Panc1 (cell line): ENCODE measurements at regions not wholly inside any gene's neighbourhood (a gene's known extent, or its start where the extent isn't known, plus 50 kb on each side); places are given as distances from the start of the nearest gene placed in this dataset.

Source experiments
- ATAC-seq: fragments of 200-7000 bp; cut with Tn5 transposase; 2 replicates; pipeline ENCODE4 v1.9.1; 2020; ENCODE audit warnings: mild to moderate bottlenecking, moderate library complexity
- BruUV-seq: library from RNA; stranded (reverse); fragments of 400-500 nt; replicated peaks from 2 replicates; lab custom pipeline; 2021; lab: Mats Ljungman, UMichigan
- CTCF ChIA-PET: fragments of 300-600 bp; sonication (Branson Sonifier 250); formaldehyde crosslinking; loops from one replicate; lab custom pipeline; 2022; ENCODE audit warnings: antibody characterized with exemption; lab: Charles Lee
- POLR2A ChIA-PET: fragments of 300-600 bp; sonication (Branson Sonifier 250); formaldehyde crosslinking; loops from one replicate; lab custom pipeline; 2022; ENCODE audit warnings: antibody characterized with exemption; lab: Charles Lee
- DNase-seq: peaks from one replicate; pipeline ENCODE4 v3.0.0-alpha.2; 2010; ENCODE audit warnings: low read depth, low spot score
- H3K27ac ChIP-seq: 2 replicates; pipeline ENCODE4 v1.5.1; 2011; ENCODE audit warnings: mild to moderate bottlenecking, low read length, inconsistent platforms
- H3K27me3 ChIP-seq: fragments of 200-500 bp; sonication (Bioruptor generic); 2 replicates; pipeline ENCODE4 v1.6.0; 2014; ENCODE audit warnings: low read length, inconsistent platforms; ENCODE audit not compliant: control insufficient read depth, insufficient read depth
- H3K36me3 ChIP-seq: fragments of 200-500 bp; sonication (Bioruptor generic); 2 replicates; pipeline ENCODE4 v1.5.1; 2014; ENCODE audit warnings: inconsistent platforms, mild to moderate bottlenecking, low read length, moderate library complexity; ENCODE audit not compliant: control insufficient read depth, insufficient read depth
- H3K4me1 ChIP-seq: 2 replicates; pipeline ENCODE4 v1.5.1; 2011; ENCODE audit warnings: inconsistent platforms, mild to moderate bottlenecking, low read length, moderate library complexity; ENCODE audit not compliant: control insufficient read depth, insufficient read depth
- H3K4me3 ChIP-seq, 2 experiments: 2 replicates each; pipeline ENCODE4 v1.5.1; 2011 to 2012; ENCODE audit warnings: low read depth in 2 of 2, low read length in 2 of 2, mild to moderate bottlenecking in 2 of 2, inconsistent platforms in 1 of 2, moderate library complexity in 1 of 2
- H3K9me3 ChIP-seq: fragments of 200-500 bp; sonication (Bioruptor generic); 2 replicates; pipeline ENCODE4 v1.5.1; 2014; ENCODE audit warnings: low read depth, mild to moderate bottlenecking, inconsistent platforms, low read length, moderate library complexity; ENCODE audit not compliant: control insufficient read depth, insufficient read depth
- POLR2AphosphoS5 ChIP-seq: IDR thresholded peaks from 2 replicates; pipeline ENCODE4 v1.6.1; 2012; ENCODE audit warnings: mild to moderate bottlenecking, low read depth, low read length, moderate library complexity
- REST ChIP-seq, 2 experiments: IDR thresholded peaks; 2 replicates each; pipeline ENCODE4 v1.6.1; 2011 to 2012; ENCODE audit warnings: low read depth in 2 of 2, control low read depth in 1 of 2, low read length in 1 of 2, mild to moderate bottlenecking in 1 of 2, moderate library complexity in 1 of 2; ENCODE audit not compliant: insufficient read depth in 1 of 2
- SIN3A ChIP-seq: IDR thresholded peaks from 2 replicates; pipeline ENCODE4 v1.6.1; 2012; ENCODE audit warnings: low read depth, mild to moderate bottlenecking, low read length, moderate library complexity, borderline replicate concordance; ENCODE audit not compliant: insufficient read depth
- TCF7L2 ChIP-seq: IDR thresholded peaks from 2 replicates; pipeline ENCODE4 v1.6.1; 2011; ENCODE audit warnings: mild to moderate bottlenecking, low read depth, low read length, inconsistent platforms
- in situ Hi-C: cut with HindIII; loops from 2 replicates; pipeline ENCODE4 v1.10.0; 2016; ENCODE audit warnings: low sequenced_read_pairs, low pct_unique_long_range_greater_than_20kb
- intact Hi-C: fragments of 100-400 bp; cut with micrococcal nuclease; formaldehyde crosslinking; loops from one replicate; pipeline ENCODE4 v1.10.0; 2022; ENCODE audit not compliant: unreplicated experiment
- TF ChIP-seq, protein P1 (sequence below): fragments of 450-650 bp; IDR thresholded peaks from 2 replicates; pipeline ENCODE4 v1.5.1; 2017; ENCODE audit warnings: mild to moderate bottlenecking

GRCh38 chr11:101267654-101268053 lies 138.0 kb upstream of the PGR start:
- no peaks in the 10 kb centered on the region for H3K27me3 ChIP-seq
- H3K4me3 ChIP-seq, result no peak overlapping the region
- no peak for ATAC-seq
- TF ChIP-seq REST (IDR thresholded peaks at IDR 0.05; ENCODE audit: insufficient read depth in 1 of 2, low read depth in 2 of 2, low read length in 1 of 2) (no peak), TCF7L2 (no peak), SIN3A (no peak), POLR2AphosphoS5 (no peak)
- TF ChIP-seq, protein P1, sequence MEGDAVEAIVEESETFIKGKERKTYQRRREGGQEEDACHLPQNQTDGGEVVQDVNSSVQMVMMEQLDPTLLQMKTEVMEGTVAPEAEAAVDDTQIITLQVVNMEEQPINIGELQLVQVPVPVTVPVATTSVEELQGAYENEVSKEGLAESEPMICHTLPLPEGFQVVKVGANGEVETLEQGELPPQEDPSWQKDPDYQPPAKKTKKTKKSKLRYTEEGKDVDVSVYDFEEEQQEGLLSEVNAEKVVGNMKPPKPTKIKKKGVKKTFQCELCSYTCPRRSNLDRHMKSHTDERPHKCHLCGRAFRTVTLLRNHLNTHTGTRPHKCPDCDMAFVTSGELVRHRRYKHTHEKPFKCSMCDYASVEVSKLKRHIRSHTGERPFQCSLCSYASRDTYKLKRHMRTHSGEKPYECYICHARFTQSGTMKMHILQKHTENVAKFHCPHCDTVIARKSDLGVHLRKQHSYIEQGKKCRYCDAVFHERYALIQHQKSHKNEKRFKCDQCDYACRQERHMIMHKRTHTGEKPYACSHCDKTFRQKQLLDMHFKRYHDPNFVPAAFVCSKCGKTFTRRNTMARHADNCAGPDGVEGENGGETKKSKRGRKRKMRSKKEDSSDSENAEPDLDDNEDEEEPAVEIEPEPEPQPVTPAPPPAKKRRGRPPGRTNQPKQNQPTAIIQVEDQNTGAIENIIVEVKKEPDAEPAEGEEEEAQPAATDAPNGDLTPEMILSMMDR, result no peak
- H3K27ac ChIP-seq, result no peak overlapping the region
- BruUV-seq, result no TSS peak
- in situ Hi-C loops, result no loop called here
- DNase-seq, result no peak
- intact Hi-C loops, result no loop called here
- no peaks in the 10 kb centered on the region for H3K36me3 ChIP-seq
- no peaks in the 10 kb centered on the region for H3K4me1 ChIP-seq
- CTCF ChIA-PET, result no interaction called here
- H3K9me3 ChIP-seq, result no peaks in the 10 kb centered on the region
- POLR2A ChIA-PET, result no interaction called here

- no peaks in the 10 kb centered on the region for H3K9me3 ChIP-seq
- H3K27me3 ChIP-seq, result no peaks in the 10 kb centered on the region; the same call in 1 of the 2 replicates
- H3K36me3 ChIP-seq, result no peaks in the 10 kb centered on the region
- H3K4me3 ChIP-seq, result no peak overlapping the region
- POLR2A ChIA-PET, result no interaction called here
- DNase-seq, result no peak
- in situ Hi-C loops (no loop called here), intact Hi-C loops (no loop called here)
- H3K4me1 ChIP-seq, result no peaks in the 10 kb centered on the region
- CTCF ChIA-PET, result no interaction called here
- BruUV-seq, result no TSS peak
- ATAC-seq, result no peak
- TF ChIP-seq SIN3A (no peak), POLR2AphosphoS5 (no peak), TCF7L2 (no peak), REST (IDR thresholded peaks at IDR 0.05; ENCODE audit: insufficient read depth in 1 of 2, low read depth in 2 of 2, low read length in 1 of 2) (no peak)
- TF ChIP-seq, protein P1, result no peak
- no peak overlapping the region for H3K27ac ChIP-seq
Observed at GRCh38 chr11:101264306-101264705, 134.7 kb upstream of the PGR start.
